GM10266 (cell line): ENCODE measurements at regions not wholly inside any gene's neighbourhood (a gene's known extent, or its start where the extent isn't known, plus 50 kb on each side); places are given as distances from the start of the nearest gene placed in this dataset.

ENCODE experiments used
- DNase-seq: peaks from one replicate; pipeline ENCODE4 v3.0.0; 2012; ENCODE audit errors: extremely low spot score
- TF ChIP-seq, protein P1 (sequence below): IDR thresholded peaks from 2 replicates; pipeline ENCODE4 v1.5.1; 2012; ENCODE audit warnings: mild to moderate bottlenecking, low read depth; ENCODE audit not compliant: control insufficient read depth, insufficient read depth; ENCODE audit errors: missing control alignments

DNA sequence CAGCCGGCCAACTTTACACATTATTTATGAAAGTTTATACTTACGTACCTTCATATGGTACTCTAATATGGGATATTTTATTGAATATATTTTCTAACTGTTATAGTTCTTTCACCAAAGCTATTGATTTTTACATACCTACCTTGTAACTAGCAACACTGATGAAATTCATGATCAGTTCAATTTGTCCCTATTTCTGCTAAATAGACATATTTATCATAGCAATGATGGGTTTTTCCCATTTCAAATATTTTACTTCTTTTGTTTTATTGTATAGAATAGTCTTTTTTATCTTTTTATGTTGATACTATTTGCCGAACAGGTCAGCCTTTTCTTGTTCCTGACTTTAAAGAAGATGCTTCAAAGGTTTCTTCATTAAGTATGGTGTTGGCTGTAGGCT, 59.0 kb upstream of the CTNND2 start:
- TF ChIP-seq, protein P1, sequence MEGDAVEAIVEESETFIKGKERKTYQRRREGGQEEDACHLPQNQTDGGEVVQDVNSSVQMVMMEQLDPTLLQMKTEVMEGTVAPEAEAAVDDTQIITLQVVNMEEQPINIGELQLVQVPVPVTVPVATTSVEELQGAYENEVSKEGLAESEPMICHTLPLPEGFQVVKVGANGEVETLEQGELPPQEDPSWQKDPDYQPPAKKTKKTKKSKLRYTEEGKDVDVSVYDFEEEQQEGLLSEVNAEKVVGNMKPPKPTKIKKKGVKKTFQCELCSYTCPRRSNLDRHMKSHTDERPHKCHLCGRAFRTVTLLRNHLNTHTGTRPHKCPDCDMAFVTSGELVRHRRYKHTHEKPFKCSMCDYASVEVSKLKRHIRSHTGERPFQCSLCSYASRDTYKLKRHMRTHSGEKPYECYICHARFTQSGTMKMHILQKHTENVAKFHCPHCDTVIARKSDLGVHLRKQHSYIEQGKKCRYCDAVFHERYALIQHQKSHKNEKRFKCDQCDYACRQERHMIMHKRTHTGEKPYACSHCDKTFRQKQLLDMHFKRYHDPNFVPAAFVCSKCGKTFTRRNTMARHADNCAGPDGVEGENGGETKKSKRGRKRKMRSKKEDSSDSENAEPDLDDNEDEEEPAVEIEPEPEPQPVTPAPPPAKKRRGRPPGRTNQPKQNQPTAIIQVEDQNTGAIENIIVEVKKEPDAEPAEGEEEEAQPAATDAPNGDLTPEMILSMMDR, result no peak
- DNase-seq, result no peak

DNA sequence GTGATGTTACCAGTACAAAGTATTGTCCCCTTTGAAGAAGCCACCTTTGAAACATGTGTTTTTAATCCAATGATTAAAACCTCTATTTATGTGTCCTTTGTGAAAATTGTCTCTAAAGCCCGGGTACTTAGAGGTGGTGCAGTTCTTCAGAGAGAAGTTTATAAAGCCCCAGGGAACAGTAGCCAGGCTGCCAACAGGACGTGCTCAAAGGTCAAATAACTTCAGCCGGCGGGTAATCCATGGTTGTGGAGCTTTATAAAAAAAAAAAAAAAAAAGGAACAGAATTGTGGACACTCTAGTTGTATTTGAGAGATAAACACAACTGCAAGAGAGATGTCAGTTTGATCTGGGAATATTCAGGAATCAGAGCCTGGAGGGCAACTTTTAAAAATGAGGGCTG, 57.9 kb upstream of the CTNND2 start:
- TF ChIP-seq, protein P1, result no peak

DNA sequence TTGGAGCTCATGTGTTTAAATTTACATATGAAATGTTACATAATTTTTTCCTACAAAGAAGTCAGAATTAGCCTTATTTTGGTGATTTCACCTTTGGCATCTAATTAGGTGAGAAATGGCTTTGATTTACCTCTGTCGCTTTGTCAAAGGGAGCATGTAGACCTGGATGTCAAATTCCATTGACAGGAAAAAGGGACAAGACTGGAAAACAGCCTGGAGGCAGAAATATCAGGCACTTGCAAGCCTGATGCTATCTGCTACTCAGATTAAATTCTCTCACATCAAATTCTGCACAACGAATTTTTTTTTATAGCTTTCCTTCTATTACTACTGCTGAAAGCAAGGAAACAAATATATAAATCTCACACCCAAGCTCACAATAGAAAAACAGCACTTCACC, 54.1 kb upstream of the CTNND2 start:
- TF ChIP-seq, protein P1, result no peak
- no peak for DNase-seq

More for the DNA sequence above, 57.9 kb upstream of the CTNND2 start:
- DNase-seq, result no peak

DNA sequence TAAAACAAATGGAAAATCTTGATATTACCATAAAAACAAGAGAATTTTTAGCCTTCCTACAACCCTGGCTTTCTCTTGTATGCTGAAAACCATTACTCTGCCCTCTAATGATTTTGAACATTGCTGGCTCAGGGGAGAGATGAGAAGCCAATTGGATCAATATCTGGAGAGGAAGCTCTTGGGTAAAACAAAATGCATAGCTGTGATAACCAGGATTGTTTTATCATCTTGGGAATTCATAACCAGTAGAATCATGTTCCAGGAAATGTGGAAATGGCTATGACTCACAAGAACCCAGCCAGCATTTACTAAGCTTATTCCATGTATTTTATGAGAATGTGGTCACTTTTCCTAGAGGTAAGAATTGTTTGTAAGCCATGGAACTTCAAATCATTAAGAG, 51.1 kb upstream of the CTNND2 start:
- TF ChIP-seq, protein P1, result no peak
- DNase-seq, result no peak
